ENCODE measurements at regions not wholly inside any gene's neighbourhood (a gene's known extent, or its start where the extent isn't known, plus 50 kb on each side); places are given as distances from the start of the nearest gene placed in this dataset.

- TF ChIP-seq CTCF (IDR thresholded peaks at IDR 0.05) = no peak
Measured at GRCh38 chr6:95233879-95234278, 343.5 kb upstream of the MANEA start.

GRCh38 chr6:95240514-95240913, 336.8 kb upstream of the MANEA start:
- H3K27me3 Mint-ChIP-seq (ENCODE audit: insufficient read depth) = no peaks in the 10 kb centered on the region
- no peak for TF ChIP-seq CTCF (IDR thresholded peaks at IDR 0.05)
- no peaks in the 10 kb centered on the region for H3K4me1 Mint-ChIP-seq (ENCODE audit: low read depth)
- H3K9me3 Mint-ChIP-seq = peaks cover 23% of the 10 kb centered on the region
- no peak overlapping the region for H3K4me3 Mint-ChIP-seq
- no peak overlapping the region for H3K27ac Mint-ChIP-seq
- no peak for DNase-seq
- 0 out of 2 replicates have a peak, but pooled peaks cover 3% of the 10 kb centered on the region for H3K36me3 Mint-ChIP-seq (ENCODE audit: low read depth)

More at GRCh38 chr6:95233879-95234278, 343.5 kb upstream of the MANEA start:
- 0 out of 2 replicates have a peak, but pooled peaks cover 3% of the 10 kb centered on the region for H3K36me3 Mint-ChIP-seq (ENCODE audit: low read depth)
- H3K27me3 Mint-ChIP-seq (ENCODE audit: insufficient read depth) = no peaks in the 10 kb centered on the region
- DNase-seq = no peak
- no peaks in the 10 kb centered on the region for H3K4me1 Mint-ChIP-seq (ENCODE audit: low read depth)
- no peak overlapping the region for H3K4me3 Mint-ChIP-seq
- H3K27ac Mint-ChIP-seq = no peak overlapping the region
- H3K9me3 Mint-ChIP-seq = peaks cover 35% of the 10 kb centered on the region

GRCh38 chr6:95242560-95242959, 334.8 kb upstream of the MANEA start:
- H3K9me3 Mint-ChIP-seq = peaks cover 19% of the 10 kb centered on the region
- H3K36me3 Mint-ChIP-seq (ENCODE audit: low read depth) = 0 out of 2 replicates have a peak, but pooled peaks cover 3% of the 10 kb centered on the region
- no peak for DNase-seq
- no peak overlapping the region for H3K27ac Mint-ChIP-seq
- no peak overlapping the region for H3K4me3 Mint-ChIP-seq
- H3K4me1 Mint-ChIP-seq (ENCODE audit: low read depth) = no peaks in the 10 kb centered on the region
- no peaks in the 10 kb centered on the region for H3K27me3 Mint-ChIP-seq (ENCODE audit: insufficient read depth)
- TF ChIP-seq CTCF (IDR thresholded peaks at IDR 0.05) = no peak

GRCh38 chr6:95243053-95243452, 334.3 kb upstream of the MANEA start:
- TF ChIP-seq CTCF (IDR thresholded peaks at IDR 0.05) = no peak
- Mint-ChIP-seq H3K4me3 (no peak overlapping the region), H3K27ac (no peak overlapping the region), H3K27me3 (ENCODE audit: insufficient read depth) (no peaks in the 10 kb centered on the region), H3K36me3 (ENCODE audit: low read depth) (0 out of 2 replicates have a peak, but pooled peaks cover 3% of the 10 kb centered on the region), H3K4me1 (ENCODE audit: low read depth) (no peaks in the 10 kb centered on the region), H3K9me3 (peaks cover 15% of the 10 kb centered on the region)
- DNase-seq = no peak

GRCh38 chr6:95244751-95245150, 332.6 kb upstream of the MANEA start:
- Mint-ChIP-seq H3K36me3 (ENCODE audit: low read depth) (no peaks in the 10 kb centered on the region), H3K27me3 (ENCODE audit: insufficient read depth) (no peaks in the 10 kb centered on the region), H3K4me1 (ENCODE audit: low read depth) (no peaks in the 10 kb centered on the region), H3K27ac (no peak overlapping the region), H3K4me3 (no peak overlapping the region), H3K9me3 (peaks cover 10% of the 10 kb centered on the region; the same call in 1 of the 2 replicates)
- DNase-seq = no peak
- TF ChIP-seq CTCF (IDR thresholded peaks at IDR 0.05) = no peak

- peaks cover 4% of the 10 kb centered on the region; the same call in 1 of the 2 replicates for H3K9me3 Mint-ChIP-seq
- H3K27me3 Mint-ChIP-seq (ENCODE audit: insufficient read depth) = no peaks in the 10 kb centered on the region
- no peak for TF ChIP-seq CTCF (IDR thresholded peaks at IDR 0.05)
- no peaks in the 10 kb centered on the region for H3K36me3 Mint-ChIP-seq (ENCODE audit: low read depth)
- H3K27ac Mint-ChIP-seq = no peak overlapping the region
- DNase-seq = no peak
- H3K4me1 Mint-ChIP-seq (ENCODE audit: low read depth) = no peaks in the 10 kb centered on the region
- no peak overlapping the region for H3K4me3 Mint-ChIP-seq
Measured at GRCh38 chr6:95248499-95248898, 328.8 kb upstream of the MANEA start.
